HG03354 (cell line): ENCODE measurements at regions not wholly inside any gene's neighbourhood (a gene's known extent, or its start where the extent isn't known, plus 50 kb on each side); places are given as distances from the start of the nearest gene placed in this dataset.

ENCODE experiments used
- ATAC-seq: cut with Tn5 transposase; IDR thresholded peaks from one replicate; pipeline ENCODE4 v1.9.1; 2021; ENCODE audit warnings: mild to moderate bottlenecking; ENCODE audit not compliant: unreplicated experiment, poor library complexity, severe bottlenecking

GRCh38 chr13:97710797-97711196 is 242.7 kb upstream of the IPO5 start:
- ATAC-seq, result no peak

- ATAC-seq, result no peak
Observed at GRCh38 chr13:97712770-97713169, 240.7 kb upstream of the IPO5 start.

- ATAC-seq, result no peak
Observed at GRCh38 chr13:97715763-97716162, 237.7 kb upstream of the IPO5 start.

- ATAC-seq, result no peak
Observed at GRCh38 chr13:97716746-97717145, 236.7 kb upstream of the IPO5 start.

GRCh38 chr13:97719736-97720135 is 233.7 kb upstream of the IPO5 start:
- ATAC-seq, result no peak

- no peak for ATAC-seq
Observed at GRCh38 chr13:97720896-97721295, 232.6 kb upstream of the IPO5 start.

- ATAC-seq, result no peak
Observed at GRCh38 chr13:97723655-97724054, 229.8 kb upstream of the IPO5 start.

GRCh38 chr13:97724450-97724849 is 229.0 kb upstream of the IPO5 start:
- no peak for ATAC-seq

GRCh38 chr13:97726664-97727280 is 226.7 kb upstream of the IPO5 start:
- ATAC-seq, result no peak

- ATAC-seq, result no peak
Observed at GRCh38 chr13:97727991-97728390, 225.5 kb upstream of the IPO5 start.

- ATAC-seq, result no peak
Observed at GRCh38 chr13:97736436-97736835, 217.0 kb upstream of the IPO5 start.

GRCh38 chr13:97742084-97742483 is 211.4 kb upstream of the IPO5 start:
- ATAC-seq, result no peak

- no peak for ATAC-seq
Observed at GRCh38 chr13:97743938-97744337, 209.5 kb upstream of the IPO5 start.

GRCh38 chr13:97746649-97747048 is 206.8 kb upstream of the IPO5 start:
- no peak for ATAC-seq

GRCh38 chr13:97749174-97749573 is 204.3 kb upstream of the IPO5 start:
- ATAC-seq, result no peak

GRCh38 chr13:97751477-97751876 is 202.0 kb upstream of the IPO5 start:
- no peak for ATAC-seq

GRCh38 chr13:97752961-97753668 is 200.4 kb upstream of the IPO5 start:
- no peak for ATAC-seq

- no peak for ATAC-seq
Observed at GRCh38 chr13:97753942-97754670, 199.4 kb upstream of the IPO5 start.

- no peak for ATAC-seq
Observed at GRCh38 chr13:97757807-97758206, 195.7 kb upstream of the IPO5 start.

- no peak for ATAC-seq
Observed at GRCh38 chr13:97758317-97758716, 195.2 kb upstream of the IPO5 start.
